Choroid plexus epithelial cell (primary cell): ENCODE measurements at regions not wholly inside any gene's neighbourhood (a gene's known extent, or its start where the extent isn't known, plus 50 kb on each side); places are given as distances from the start of the nearest gene placed in this dataset.
A peak's percentile ranks its signal among the peaks of the same experiment; 100 is the strongest.
"Not testable (repeated sequence)": the region's sequence is repeated elsewhere in the genome, so short reads cannot be mapped to it uniquely, and the experiment has no call there.

Experiments
- DNase-seq: peaks from one replicate; pipeline ENCODE4 v3.0.0-alpha.2; 2010; ENCODE audit warnings: low read depth
- H3K4me3 ChIP-seq: 2 replicates; pipeline ENCODE4 v1.5.1; 2011; ENCODE audit warnings: low read depth, mild to moderate bottlenecking, control low read depth, low read length, moderate library complexity
- TF ChIP-seq, protein P1 (sequence below): conservative IDR thresholded peaks from 2 replicates; pipeline ENCODE4 v1.5.1; 2011; ENCODE audit warnings: low read depth, mild to moderate bottlenecking, control low read depth, inconsistent platforms, low read length, moderate library complexity

DNA sequence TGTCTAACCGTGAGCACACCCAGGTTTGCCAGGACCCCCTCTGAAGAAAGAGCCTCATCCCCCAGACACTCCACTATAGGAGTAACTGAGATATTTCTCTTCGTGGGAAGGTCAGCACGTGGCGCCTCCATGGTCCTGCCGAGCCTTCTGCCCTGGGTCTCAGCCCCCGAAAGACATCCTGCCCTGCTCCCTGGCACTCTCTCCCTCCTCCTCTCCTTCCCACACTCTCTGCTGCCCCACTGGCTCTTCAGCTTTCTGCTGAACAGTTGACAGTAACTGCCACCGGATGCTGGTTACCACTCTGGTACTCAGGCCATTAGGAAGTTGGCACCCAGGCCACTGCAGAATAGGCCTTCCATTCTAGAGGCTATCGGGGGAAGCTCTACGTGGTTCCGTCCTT, 185.2 kb downstream of the UACA start:
- H3K4me3 ChIP-seq: no peak overlapping the region
- TF ChIP-seq, protein P1, sequence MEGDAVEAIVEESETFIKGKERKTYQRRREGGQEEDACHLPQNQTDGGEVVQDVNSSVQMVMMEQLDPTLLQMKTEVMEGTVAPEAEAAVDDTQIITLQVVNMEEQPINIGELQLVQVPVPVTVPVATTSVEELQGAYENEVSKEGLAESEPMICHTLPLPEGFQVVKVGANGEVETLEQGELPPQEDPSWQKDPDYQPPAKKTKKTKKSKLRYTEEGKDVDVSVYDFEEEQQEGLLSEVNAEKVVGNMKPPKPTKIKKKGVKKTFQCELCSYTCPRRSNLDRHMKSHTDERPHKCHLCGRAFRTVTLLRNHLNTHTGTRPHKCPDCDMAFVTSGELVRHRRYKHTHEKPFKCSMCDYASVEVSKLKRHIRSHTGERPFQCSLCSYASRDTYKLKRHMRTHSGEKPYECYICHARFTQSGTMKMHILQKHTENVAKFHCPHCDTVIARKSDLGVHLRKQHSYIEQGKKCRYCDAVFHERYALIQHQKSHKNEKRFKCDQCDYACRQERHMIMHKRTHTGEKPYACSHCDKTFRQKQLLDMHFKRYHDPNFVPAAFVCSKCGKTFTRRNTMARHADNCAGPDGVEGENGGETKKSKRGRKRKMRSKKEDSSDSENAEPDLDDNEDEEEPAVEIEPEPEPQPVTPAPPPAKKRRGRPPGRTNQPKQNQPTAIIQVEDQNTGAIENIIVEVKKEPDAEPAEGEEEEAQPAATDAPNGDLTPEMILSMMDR: no peak
- DNase-seq: no peak

DNA sequence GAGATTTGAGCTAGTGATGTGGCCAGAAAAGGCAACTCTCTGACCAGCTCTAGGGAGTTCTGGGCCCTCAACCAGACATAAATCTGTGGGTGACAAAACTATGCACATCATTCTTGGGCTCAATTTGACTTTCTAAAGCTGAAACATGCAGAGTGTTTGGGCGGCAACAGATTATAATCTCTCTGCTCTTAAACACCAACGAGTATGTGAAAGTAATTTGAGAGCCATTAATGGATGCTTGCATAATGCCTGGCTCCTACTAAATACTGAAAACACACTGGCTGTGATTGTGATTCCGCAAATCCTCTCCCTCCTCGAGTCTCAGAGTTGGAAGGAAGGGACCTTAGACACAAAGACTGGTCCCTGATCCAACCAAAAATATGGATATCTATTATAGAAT, 186.7 kb downstream of the UACA start:
- TF ChIP-seq, protein P1: no peak
- H3K4me3 ChIP-seq: no peak overlapping the region
- no peak for DNase-seq

DNA sequence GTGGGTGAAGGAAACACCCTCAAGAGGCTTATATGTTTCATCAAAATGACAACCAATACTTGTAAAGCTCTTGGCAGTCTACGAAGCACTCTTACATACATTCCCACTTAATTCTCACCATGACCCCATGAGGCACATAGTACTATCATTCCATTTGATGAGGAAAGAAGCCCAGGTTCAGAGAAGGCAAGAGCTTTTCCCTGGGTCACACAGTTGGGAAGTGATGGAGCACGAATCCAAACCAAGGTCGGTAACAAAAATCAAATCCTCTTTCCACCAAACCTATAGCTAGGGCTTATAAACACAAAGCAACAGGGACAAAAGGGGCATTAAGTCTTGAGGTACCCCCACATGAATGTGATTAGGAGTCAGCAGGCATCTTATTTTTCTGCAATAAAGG, 187.1 kb downstream of the UACA start:
- DNase-seq: no peak
- TF ChIP-seq, protein P1: no peak
- no peak overlapping the region for H3K4me3 ChIP-seq

DNA sequence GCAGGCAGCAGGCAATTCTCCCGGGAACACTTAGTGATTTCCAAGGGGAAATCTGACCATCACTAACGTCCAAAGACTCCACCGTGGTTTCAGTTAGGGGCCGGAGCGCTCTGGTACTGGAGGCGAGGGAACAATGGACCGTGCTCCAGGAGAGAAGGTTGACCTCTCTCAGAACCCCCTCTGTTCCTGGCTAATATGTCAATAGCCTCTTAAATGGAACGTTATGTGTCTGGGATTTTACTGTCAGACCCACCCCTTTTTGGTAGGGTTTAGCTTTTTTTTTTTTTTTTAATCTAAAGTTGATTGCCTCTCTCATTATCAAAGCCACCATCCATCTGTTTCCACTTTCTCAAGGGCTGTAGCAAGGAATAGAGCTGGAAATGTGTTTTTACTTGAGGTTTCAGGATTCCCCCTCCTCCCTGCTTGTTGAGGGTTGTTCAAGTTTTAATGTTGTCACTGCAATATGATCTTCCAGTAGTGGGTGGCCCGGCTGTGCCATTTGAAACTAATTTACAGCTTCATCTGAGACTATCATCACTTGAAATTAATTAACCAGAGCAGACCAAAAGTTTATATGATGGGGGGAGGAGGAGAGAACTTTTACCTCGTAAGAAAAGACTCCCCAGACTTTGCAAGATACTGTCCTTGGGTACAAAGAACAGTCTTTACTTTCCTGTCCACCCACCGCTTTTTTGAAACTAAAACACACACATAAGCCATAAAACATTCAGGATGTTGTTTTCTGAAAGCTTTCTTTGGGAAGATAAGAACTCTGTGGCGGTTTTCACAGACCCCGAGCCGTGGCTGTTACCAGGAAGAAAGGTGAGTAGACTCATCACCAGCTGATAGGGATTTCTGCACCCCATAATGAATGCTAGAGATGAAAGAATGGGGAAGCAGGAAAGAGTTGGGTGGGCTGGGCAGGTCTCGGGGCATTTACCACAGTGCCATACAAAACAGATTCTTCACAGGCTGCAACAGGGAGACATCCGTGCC, 187.8 kb downstream of the UACA start:
- no peak for DNase-seq
- TF ChIP-seq, protein P1: no peak
- no peak overlapping the region for H3K4me3 ChIP-seq

DNA sequence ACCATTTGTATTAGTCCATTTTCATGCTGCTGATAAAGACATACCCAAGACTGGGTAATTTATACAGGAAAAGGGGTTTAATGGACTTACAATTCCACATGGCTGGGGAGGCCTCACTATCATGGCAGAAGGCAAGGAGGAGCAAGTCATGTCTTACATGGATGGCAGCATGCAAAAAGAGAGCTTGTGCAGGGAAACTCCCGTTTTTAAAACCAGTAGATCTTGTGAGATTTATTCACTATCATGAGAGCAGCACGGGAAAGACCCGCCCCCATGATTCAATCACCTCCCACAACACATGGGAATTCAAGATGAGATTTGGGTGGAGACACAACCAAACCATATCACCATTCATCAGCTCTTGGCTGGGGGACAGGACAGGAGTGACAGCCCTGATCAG, 189.0 kb downstream of the UACA start:
- H3K4me3 ChIP-seq, DNase-seq: not testable (repeated sequence)

DNA sequence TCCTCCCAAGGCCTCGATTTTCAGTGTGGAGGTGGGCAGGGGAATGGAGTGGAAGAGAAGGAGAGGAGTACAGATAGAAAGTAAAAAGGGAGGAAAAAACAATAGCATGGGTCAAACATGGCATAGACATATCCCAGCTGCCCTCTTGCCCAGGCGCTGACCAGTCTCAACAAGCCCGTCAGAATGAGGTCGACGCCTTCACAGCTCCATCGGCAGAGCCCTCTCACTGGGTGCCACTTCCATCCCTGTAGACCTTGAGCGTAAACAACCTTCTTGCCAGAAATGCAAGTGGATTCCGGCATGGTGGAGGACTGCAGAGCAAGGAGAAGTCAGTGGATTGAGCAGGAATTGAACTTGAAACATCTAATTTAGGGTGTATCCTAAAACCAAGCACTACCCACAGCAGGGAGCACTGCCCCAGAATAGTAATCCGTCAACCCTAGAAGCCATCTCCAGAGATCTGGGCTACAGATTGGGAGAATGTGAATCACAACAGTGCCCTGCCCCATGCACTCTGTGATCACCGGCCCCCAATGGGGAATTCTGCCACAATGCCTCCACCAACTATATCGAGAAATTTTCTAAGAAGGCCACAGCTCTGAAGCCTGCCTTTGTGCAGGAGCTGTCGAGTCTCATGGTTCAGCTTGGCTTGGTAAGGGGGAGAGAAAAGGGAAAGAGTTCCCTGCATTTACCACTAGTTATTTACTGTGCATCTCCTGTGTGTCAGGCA, 190.1 kb downstream of the UACA start:
- no peak for DNase-seq
- no peak overlapping the region for H3K4me3 ChIP-seq
- TF ChIP-seq, protein P1: no peak

DNA sequence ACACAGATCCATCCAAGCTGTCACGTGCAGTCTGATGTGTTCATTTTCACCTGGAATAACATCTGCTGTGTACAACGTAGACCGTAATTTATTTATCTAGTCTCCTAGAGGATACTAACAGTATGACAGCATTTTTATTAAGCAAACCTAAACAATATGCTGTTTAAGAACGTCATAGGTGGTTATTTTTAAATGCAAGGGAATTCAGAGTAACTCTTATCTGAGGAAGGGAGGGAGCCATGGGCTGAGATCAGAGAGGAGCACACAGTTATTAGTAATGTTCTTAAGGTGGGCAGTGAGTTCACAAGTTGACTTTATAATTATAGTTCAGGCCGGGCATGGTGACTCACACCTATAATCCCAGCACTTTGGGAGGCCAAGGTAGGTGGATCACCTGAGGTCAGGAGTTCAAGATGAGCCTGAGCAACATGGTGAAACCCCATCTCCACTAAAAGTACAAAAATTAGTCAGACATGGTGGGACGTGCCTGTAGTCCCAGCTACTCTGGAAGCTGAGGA, 193.6 kb downstream of the UACA start:
- H3K4me3 ChIP-seq: no peak overlapping the region
- TF ChIP-seq, protein P1: no peak
- DNase-seq: peak; percentile 68
